Astrocyte (in vitro differentiated cells and primary cell): ENCODE measurements at regions not wholly inside any gene's neighbourhood (a gene's known extent, or its start where the extent isn't known, plus 50 kb on each side); places are given as distances from the start of the nearest gene placed in this dataset.

Experiments used
- CTCF ChIP-seq: IDR thresholded peaks from 2 replicates; pipeline ENCODE4 v1.5.1; 2011; ENCODE audit warnings: low read depth, mild to moderate bottlenecking, inconsistent platforms, low read length, moderate library complexity; ENCODE audit not compliant: insufficient read depth
- EZH2 ChIP-seq: IDR thresholded peaks from 2 replicates; pipeline ENCODE4 v1.6.1; 2012; ENCODE audit warnings: mild to moderate bottlenecking, low read length, inconsistent platforms; ENCODE audit not compliant: insufficient read depth

GRCh38 chr22:48047722-48048500 is 1285.5 kb downstream of the TBC1D22A start:
- TF ChIP-seq CTCF = no peak
- TF ChIP-seq EZH2 = no peak
